HepG2 (cell line): ENCODE measurements at regions not wholly inside any gene's neighbourhood (a gene's known extent, or its start where the extent isn't known, plus 50 kb on each side); places are given as distances from the start of the nearest gene placed in this dataset.

Experiments
- ATAC-seq: fragments of 200-7000 bp; cut with Tn5 transposase; 3 replicates; pipeline ENCODE4 v1.9.1; 2020; ENCODE audit warnings: mild to moderate bottlenecking, moderate library complexity
- BruUV-seq: library from RNA; stranded (reverse); fragments of 400-500 nt; replicated peaks from 2 replicates; lab custom pipeline; 2021; lab: Mats Ljungman, UMichigan
- CTCF ChIA-PET: fragments of 300-600 bp; formaldehyde crosslinking; extraction: SDS; loops from one replicate; lab custom pipeline; 2021; ENCODE audit warnings: low total read pairs, inconsistent platforms, low intra/inter-chr PET ratio; lab: Yijun Ruan, JAX
- POLR2A ChIA-PET: fragments of 350-600 bp; sonication (Branson Sonifier 250); formaldehyde crosslinking; loops from one replicate; lab custom pipeline; 2020; ENCODE audit warnings: antibody characterized with exemption, inconsistent platforms; lab: Yijun Ruan, JAX
- DNase-seq: peaks from one replicate; pipeline ENCODE4 v3.0.0-alpha.2; 2015; ENCODE audit warnings: low spot score
- FAIRE-seq: peaks from 3 replicates; lab custom pipeline; 2011; peaks lifted over from hg19 to GRCh38; lab: Jason Lieb, UNC
- H2AFZ ChIP-seq: one replicate; pipeline ENCODE4 v1.6.1; 2011; ENCODE audit warnings: low read length, inconsistent platforms
- H3K27ac ChIP-seq: fragments of 300-600 bp; 3 replicates; pipeline ENCODE4 v1.8.0; 2011; ENCODE audit warnings: mixed run types, mild to moderate bottlenecking, mixed read lengths, low read length, inconsistent platforms; ENCODE audit not compliant: insufficient read depth; ENCODE audit errors: extremely low read length
- H3K27me3 ChIP-seq, 2 experiments: fragments of 200-600 bp in 1 of 2; 2 replicates in 1 of 2; 3 replicates in 1 of 2; pipeline versions ENCODE4 v1.6.0 to v1.8.0; 2011; ENCODE audit warnings: low read length in 2 of 2, mild to moderate bottlenecking in 2 of 2, moderate library complexity in 2 of 2, inconsistent platforms in 1 of 2; ENCODE audit not compliant: insufficient read depth in 2 of 2, control insufficient read depth in 1 of 2
- H3K36me3 ChIP-seq, 2 experiments: fragments of 200-600 bp in 1 of 2; replicated peaks in 1 of 2; 2 replicates in 1 of 2; 3 replicates in 1 of 2; pipeline versions ENCODE4 v1.5.1 to v1.8.0; 2011; ENCODE audit warnings: low read length in 2 of 2, inconsistent platforms in 1 of 2; ENCODE audit not compliant: insufficient read depth in 2 of 2, control insufficient read depth in 1 of 2
- H3K4me1 ChIP-seq: 2 replicates; pipeline ENCODE4 v1.5.1; 2012; ENCODE audit warnings: low read length, inconsistent platforms; ENCODE audit not compliant: insufficient read depth
- H3K4me2 ChIP-seq: 2 replicates; pipeline ENCODE4 v1.6.0; 2011; ENCODE audit warnings: low read depth, low read length, inconsistent platforms
- H3K4me3 ChIP-seq, 3 experiments: fragments of 200-600 bp in 1 of 3; sonication (generic), shearing (Covaris generic) in 1 of 3; replicated peaks in 1 of 3; 2 replicates each; pipeline ENCODE4 v1.5.1; 2011 to 2016; ENCODE audit warnings: low read length in 3 of 3, inconsistent platforms in 2 of 3, low read depth in 2 of 3, mild to moderate bottlenecking in 2 of 3, control low read depth in 1 of 3, mixed read lengths in 1 of 3; ENCODE audit not compliant: insufficient read depth in 1 of 3
- H3K79me2 ChIP-seq: one replicate; pipeline ENCODE4 v1.6.1; 2011; ENCODE audit warnings: low read length, inconsistent platforms; ENCODE audit not compliant: insufficient read depth
- H3K9ac ChIP-seq: 2 replicates; pipeline ENCODE4 v1.6.0; 2011; ENCODE audit warnings: mild to moderate bottlenecking, low read depth, low read length, inconsistent platforms; ENCODE audit not compliant: insufficient read depth
- H3K9me3 ChIP-seq: 2 replicates; pipeline ENCODE4 v1.5.1; 2012; ENCODE audit warnings: mild to moderate bottlenecking, low read length
- H4K20me1 ChIP-seq: 2 replicates; pipeline ENCODE4 v1.6.0; 2011; ENCODE audit warnings: inconsistent platforms, mild to moderate bottlenecking, low read length, moderate library complexity; ENCODE audit not compliant: insufficient read depth
- AGO2 ChIP-seq: fragments of 200-400 bp; formaldehyde crosslinking; optimal IDR thresholded peaks from 2 replicates; pipeline ENCODE3; 2017; ENCODE audit warnings: mild to moderate bottlenecking, low read depth, low read length, moderate library complexity
- HMGA1 ChIP-seq: sonication (generic); formaldehyde crosslinking; conservative IDR thresholded peaks from 2 replicates; pipeline ENCODE4 v1.4.0; 2020; ENCODE audit warnings: missing genetic modification reagents
- HOXA3 ChIP-seq: sonication (generic); formaldehyde crosslinking; IDR thresholded peaks from 2 replicates; pipeline ENCODE4 v1.5.0; 2020; ENCODE audit warnings: missing genetic modification reagents
- LCORL ChIP-seq, 2 experiments: fragments of 450-650 bp in 1 of 2; sonication (generic) in 1 of 2; formaldehyde crosslinking in 1 of 2; IDR thresholded peaks; 2 replicates each; pipeline versions ENCODE4 v1.5.0 to v1.6.1; 2017 to 2020; ENCODE audit warnings: antibody characterized with exemption in 1 of 2, missing genetic modification reagents in 1 of 2
- NCOR1 ChIP-seq: fragments of 200-600 bp; sonication (generic); IDR thresholded peaks from 2 replicates; pipeline ENCODE4 v1.7.0; 2017; ENCODE audit warnings: antibody characterized with exemption, low read length, borderline replicate concordance
- NFRKB ChIP-seq: fragments of 450-650 bp; IDR thresholded peaks from 2 replicates; pipeline ENCODE4 v1.6.1; 2017
- SRY ChIP-seq: sonication (generic); formaldehyde crosslinking; IDR thresholded peaks from 2 replicates; pipeline ENCODE4 v1.8.0; 2022; ENCODE audit warnings: mild to moderate bottlenecking, missing genetic modification reagents
- ZFP37 ChIP-seq: sonication (generic); formaldehyde crosslinking; IDR thresholded peaks from 2 replicates; pipeline ENCODE4 v1.4.0; 2020; ENCODE audit warnings: missing genetic modification reagents, borderline replicate concordance
- ZNF234 ChIP-seq: sonication (generic); formaldehyde crosslinking; conservative IDR thresholded peaks from 2 replicates; pipeline ENCODE4 v1.5.1; 2020; ENCODE audit warnings: mild to moderate bottlenecking, missing genetic modification reagents
- ZNF343 ChIP-seq: sonication (generic); formaldehyde crosslinking; IDR thresholded peaks from 2 replicates; pipeline ENCODE4 v1.4.0; 2020; ENCODE audit warnings: mild to moderate bottlenecking, missing genetic modification reagents
- ZNF792 ChIP-seq: IDR thresholded peaks from 2 replicates; pipeline ENCODE4 v1.6.1; 2016
- ZSCAN12 ChIP-seq: sonication (generic); formaldehyde crosslinking; IDR thresholded peaks from 2 replicates; pipeline ENCODE4 v1.9.0; 2021; ENCODE audit warnings: mild to moderate bottlenecking, missing genetic modification reagents
- ZSCAN31 ChIP-seq: sonication (generic); formaldehyde crosslinking; IDR thresholded peaks from 2 replicates; pipeline ENCODE4 v1.5.0; 2020; ENCODE audit warnings: low read depth, mild to moderate bottlenecking, missing genetic modification reagents
- whole genome bisulfite sequencing: methylation state at CpG from one replicate; pipeline ENCODE4 v1.1.6; 2017; ENCODE audit warnings: low lambda C conversion rate; 5-methylcytosine and 5-hydroxymethylcytosine counted together
- in situ Hi-C: cut with HindIII; loops from 2 replicates; pipeline ENCODE4 v1.10.0; 2017; ENCODE audit warnings: low pct_unique_long_range_greater_than_20kb; ENCODE audit not compliant: extremely low pct_ligation_motif_present
- intact Hi-C: fragments of 100-400 bp; cut with micrococcal nuclease; formaldehyde crosslinking; loops from one replicate; pipeline ENCODE4 v1.10.0; 2022; ENCODE audit not compliant: unreplicated experiment
- TF ChIP-seq, protein P1 (sequence below): sonication (generic); formaldehyde crosslinking; IDR thresholded peaks from 2 replicates; pipeline ENCODE4 v1.4.0; 2020; ENCODE audit warnings: missing genetic modification reagents
- TF ChIP-seq, protein P2 (sequence below): sonication (generic); formaldehyde crosslinking; IDR thresholded peaks from 2 replicates; pipeline ENCODE4 v1.5.1; 2020; ENCODE audit warnings: mild to moderate bottlenecking, missing genetic modification reagents, borderline replicate concordance

DNA sequence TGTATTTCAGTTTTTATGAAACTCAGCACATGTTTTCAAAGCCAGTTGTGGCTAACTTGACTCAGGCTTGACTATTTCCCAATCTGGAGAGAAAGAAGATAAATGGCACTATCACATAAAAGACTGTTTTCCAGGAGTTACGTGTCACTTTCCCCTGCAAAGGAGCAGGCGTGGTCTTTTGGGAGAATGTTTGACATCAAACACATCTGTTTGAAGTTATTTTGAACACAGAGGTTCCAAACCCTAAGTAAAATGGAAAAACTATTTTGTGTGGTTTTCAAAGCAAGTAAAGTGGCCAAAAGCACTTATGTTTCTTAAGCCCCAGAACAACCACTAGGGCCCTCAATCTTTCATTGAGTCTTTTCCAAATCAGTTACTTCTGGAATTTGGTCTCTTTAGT, 89.7 kb downstream of the FOXF2 start:
- Histone ChIP-seq H3K79me2 (no peaks in the 10 kb centered on the region), H4K20me1 (no peaks in the 10 kb centered on the region), H3K9ac (no peak overlapping the region), H2AFZ (no peak overlapping the region)
- FAIRE-seq = no peak
- no TSS peak for BruUV-seq
- intact Hi-C loops = no loop called here
- POLR2A ChIA-PET = no interaction called here
- no peak for TF ChIP-seq NFRKB
- TF ChIP-seq HOXA3 (CRISPR knock-in tag) = no peak
- no peak for TF ChIP-seq ZSCAN31
- TF ChIP-seq SRY (CRISPR knock-in tag) = no peak
- no peak for TF ChIP-seq ZSCAN12
- TF ChIP-seq AGO2 = no peak
- no peak for TF ChIP-seq ZFP37 (CRISPR knock-in tag)
- TF ChIP-seq, protein P1, sequence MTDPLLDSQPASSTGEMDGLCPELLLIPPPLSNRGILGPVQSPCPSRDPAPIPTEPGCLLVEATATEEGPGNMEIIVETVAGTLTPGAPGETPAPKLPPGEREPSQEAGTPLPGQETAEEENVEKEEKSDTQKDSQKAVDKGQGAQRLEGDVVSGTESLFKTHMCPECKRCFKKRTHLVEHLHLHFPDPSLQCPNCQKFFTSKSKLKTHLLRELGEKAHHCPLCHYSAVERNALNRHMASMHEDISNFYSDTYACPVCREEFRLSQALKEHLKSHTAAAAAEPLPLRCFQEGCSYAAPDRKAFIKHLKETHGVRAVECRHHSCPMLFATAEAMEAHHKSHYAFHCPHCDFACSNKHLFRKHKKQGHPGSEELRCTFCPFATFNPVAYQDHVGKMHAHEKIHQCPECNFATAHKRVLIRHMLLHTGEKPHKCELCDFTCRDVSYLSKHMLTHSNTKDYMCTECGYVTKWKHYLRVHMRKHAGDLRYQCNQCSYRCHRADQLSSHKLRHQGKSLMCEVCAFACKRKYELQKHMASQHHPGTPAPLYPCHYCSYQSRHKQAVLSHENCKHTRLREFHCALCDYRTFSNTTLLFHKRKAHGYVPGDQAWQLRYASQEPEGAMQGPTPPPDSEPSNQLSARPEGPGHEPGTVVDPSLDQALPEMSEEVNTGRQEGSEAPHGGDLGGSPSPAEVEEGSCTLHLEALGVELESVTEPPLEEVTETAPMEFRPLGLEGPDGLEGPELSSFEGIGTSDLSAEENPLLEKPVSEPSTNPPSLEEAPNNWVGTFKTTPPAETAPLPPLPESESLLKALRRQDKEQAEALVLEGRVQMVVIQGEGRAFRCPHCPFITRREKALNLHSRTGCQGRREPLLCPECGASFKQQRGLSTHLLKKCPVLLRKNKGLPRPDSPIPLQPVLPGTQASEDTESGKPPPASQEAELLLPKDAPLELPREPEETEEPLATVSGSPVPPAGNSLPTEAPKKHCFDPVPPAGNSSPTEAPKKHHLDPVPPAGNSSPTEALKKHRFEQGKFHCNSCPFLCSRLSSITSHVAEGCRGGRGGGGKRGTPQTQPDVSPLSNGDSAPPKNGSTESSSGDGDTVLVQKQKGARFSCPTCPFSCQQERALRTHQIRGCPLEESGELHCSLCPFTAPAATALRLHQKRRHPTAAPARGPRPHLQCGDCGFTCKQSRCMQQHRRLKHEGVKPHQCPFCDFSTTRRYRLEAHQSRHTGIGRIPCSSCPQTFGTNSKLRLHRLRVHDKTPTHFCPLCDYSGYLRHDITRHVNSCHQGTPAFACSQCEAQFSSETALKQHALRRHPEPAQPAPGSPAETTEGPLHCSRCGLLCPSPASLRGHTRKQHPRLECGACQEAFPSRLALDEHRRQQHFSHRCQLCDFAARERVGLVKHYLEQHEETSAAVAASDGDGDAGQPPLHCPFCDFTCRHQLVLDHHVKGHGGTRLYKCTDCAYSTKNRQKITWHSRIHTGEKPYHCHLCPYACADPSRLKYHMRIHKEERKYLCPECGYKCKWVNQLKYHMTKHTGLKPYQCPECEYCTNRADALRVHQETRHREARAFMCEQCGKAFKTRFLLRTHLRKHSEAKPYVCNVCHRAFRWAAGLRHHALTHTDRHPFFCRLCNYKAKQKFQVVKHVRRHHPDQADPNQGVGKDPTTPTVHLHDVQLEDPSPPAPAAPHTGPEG = no peak
- TF ChIP-seq LCORL (IDR thresholded peaks at IDR 0.05) = no peak
- no peak for TF ChIP-seq LCORL (CRISPR knock-in tag; IDR thresholded peaks at IDR 0.05)
- no peak for TF ChIP-seq NCOR1
- no peak for TF ChIP-seq ZNF343 (CRISPR knock-in tag)
- no peak for TF ChIP-seq ZNF234 (CRISPR knock-in tag)
- TF ChIP-seq HMGA1 (CRISPR knock-in tag) = no peak
- TF ChIP-seq, protein P2, sequence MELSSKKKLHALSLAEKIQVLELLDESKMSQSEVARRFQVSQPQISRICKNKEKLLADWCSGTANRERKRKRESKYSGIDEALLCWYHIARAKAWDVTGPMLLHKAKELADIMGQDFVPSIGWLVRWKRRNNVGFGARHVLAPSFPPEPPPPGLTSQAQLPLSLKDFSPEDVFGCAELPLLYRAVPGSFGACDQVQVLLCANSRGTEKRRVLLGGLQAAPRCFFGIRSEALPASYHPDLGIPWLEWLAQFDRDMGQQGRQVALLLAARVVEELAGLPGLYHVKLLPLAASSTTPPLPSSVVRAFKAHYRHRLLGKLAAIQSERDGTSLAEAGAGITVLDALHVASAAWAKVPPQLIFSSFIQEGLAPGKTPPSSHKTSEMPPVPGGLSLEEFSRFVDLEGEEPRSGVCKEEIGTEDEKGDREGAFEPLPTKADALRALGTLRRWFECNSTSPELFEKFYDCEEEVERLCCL (CRISPR knock-in tag) = no peak
- TF ChIP-seq ZNF792 = no peak
- TF ChIP-seq, all 625 proteins: peak for 0
- DNase-seq = no peak
- WGBS = 21% methylated on average over 2 of the region's 2 CpGs
- Histone ChIP-seq H3K36me3 (no peaks in the 10 kb centered on the region), H3K9me3 (no peaks in the 10 kb centered on the region), H3K4me3 (no peak overlapping the region), H3K4me2 (no peak overlapping the region), H3K4me1 (no peaks in the 10 kb centered on the region), H3K27me3 (peaks cover 0 to 5% of the 10 kb centered on the region in 2 experiments; a peak in 2 of 5 replicates), H3K27ac (no peak overlapping the region)
- CTCF ChIA-PET = no interaction called here
- no peak for ATAC-seq
- in situ Hi-C loops = no loop called here
